ENCODE measurements at regions not wholly inside any gene's neighbourhood (a gene's known extent, or its start where the extent isn't known, plus 50 kb on each side); places are given as distances from the start of the nearest gene placed in this dataset.

DNA sequence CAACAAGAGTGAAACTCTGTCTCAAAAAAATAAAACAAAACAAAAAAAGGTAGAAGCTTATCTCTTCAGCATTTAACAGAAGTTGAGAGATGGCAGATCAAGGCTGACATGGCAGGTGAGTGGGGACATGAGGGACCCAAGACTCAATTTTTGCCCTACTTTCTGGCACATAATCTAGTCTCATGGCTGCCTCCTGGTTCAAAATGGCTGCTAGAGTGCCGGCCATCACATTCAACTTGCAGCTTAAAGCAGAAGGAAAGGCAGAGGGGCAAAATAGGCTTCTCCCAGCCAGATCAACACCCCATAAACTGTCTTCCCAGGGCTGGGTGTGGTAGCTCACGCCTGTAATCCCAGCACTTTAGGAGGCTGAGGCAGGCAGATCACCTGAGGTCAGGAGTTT lies 784.9 kb downstream of the MED13L start:
- Histone ChIP-seq H3K36me3 (ENCODE audit: control insufficient read depth in 4 of 4, insufficient read depth in 4 of 4, low read length in 4 of 4) (no peaks in the 10 kb centered on the region), H3K27ac (ENCODE audit: low read depth in 1 of 2, low read length in 1 of 2) (no peak overlapping the region), H3K9me3 (ENCODE audit: control insufficient read depth in 4 of 4, insufficient read depth in 3 of 4, low read length in 3 of 4) (peaks cover 0 to 2% (median under 1%) of the 10 kb centered on the region in 4 donors), H3K27me3 (ENCODE audit: control insufficient read depth in 3 of 3, insufficient read depth in 3 of 3, low read length in 2 of 3) (no peaks in the 10 kb centered on the region), H3K9ac (ENCODE audit: insufficient read depth in 1 of 2, low read length in 2 of 2) (no peak overlapping the region), H3K4me3 (no peak overlapping the region), H3K4me1 (ENCODE audit: control insufficient read depth in 5 of 5, insufficient read depth in 5 of 5, low read length in 5 of 5) (no peaks in the 10 kb centered on the region)
- DNase-seq (no peak), ATAC-seq (ENCODE audit: insufficient read depth, low FRiP score) (no peak)
- TF ChIP-seq, protein P1, sequence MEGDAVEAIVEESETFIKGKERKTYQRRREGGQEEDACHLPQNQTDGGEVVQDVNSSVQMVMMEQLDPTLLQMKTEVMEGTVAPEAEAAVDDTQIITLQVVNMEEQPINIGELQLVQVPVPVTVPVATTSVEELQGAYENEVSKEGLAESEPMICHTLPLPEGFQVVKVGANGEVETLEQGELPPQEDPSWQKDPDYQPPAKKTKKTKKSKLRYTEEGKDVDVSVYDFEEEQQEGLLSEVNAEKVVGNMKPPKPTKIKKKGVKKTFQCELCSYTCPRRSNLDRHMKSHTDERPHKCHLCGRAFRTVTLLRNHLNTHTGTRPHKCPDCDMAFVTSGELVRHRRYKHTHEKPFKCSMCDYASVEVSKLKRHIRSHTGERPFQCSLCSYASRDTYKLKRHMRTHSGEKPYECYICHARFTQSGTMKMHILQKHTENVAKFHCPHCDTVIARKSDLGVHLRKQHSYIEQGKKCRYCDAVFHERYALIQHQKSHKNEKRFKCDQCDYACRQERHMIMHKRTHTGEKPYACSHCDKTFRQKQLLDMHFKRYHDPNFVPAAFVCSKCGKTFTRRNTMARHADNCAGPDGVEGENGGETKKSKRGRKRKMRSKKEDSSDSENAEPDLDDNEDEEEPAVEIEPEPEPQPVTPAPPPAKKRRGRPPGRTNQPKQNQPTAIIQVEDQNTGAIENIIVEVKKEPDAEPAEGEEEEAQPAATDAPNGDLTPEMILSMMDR (IDR thresholded peaks at IDR 0.05; ENCODE audit: control extremely low read depth, extremely low read depth): no peak
- 3 to 95% methylated on average over 2 of the region's 2 CpGs for WGBS, 2 donors

DNA sequence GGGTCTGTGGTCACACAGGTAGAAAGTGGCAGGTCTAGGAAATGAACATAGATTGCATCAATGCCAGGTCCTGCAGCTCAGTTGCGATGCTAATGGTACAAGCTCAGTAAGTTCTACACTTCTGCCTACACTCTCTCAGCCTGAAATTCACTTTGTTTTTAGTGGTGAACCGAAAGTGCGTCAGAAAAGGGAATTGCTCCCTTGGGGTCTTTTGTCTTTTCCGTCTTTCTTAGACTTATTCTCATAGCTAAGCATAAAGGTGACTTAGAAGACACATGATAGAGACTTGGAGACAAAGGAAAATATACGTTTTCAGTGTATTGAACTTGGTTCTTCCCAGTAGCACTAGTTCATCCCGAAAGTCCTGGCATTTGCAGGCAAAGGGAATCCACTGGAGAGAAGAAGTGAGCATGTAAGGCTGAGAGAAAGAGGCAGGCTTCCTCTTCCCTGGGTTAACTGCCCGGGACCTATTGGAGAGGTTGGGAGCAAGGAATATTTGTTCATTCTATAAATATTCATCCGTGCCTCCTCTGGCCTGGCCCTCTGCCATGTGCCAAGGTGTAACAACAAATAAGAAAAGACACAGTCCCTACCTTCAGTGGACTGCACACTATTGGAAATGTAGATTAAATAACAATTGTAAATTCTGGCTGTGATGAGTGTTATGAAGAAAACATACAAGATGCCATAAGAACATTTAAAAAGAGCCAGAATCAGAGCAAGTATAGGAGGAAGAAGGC lies 785.8 kb downstream of the MED13L start:
- H3K4me1 ChIP-seq (ENCODE audit: control insufficient read depth in 5 of 5, insufficient read depth in 5 of 5, low read length in 5 of 5): no peaks in the 10 kb centered on the region
- WGBS, 2 donors: 74 to 81% methylated on average over 8 of the region's 8 CpGs
- ATAC-seq (ENCODE audit: insufficient read depth, low FRiP score): no peak
- DNase-seq: no peak
- no peak overlapping the region for H3K27ac ChIP-seq (ENCODE audit: low read depth in 1 of 2, low read length in 1 of 2)
- TF ChIP-seq, protein P1 (IDR thresholded peaks at IDR 0.05; ENCODE audit: control extremely low read depth, extremely low read depth): no peak
- H3K27me3 ChIP-seq (ENCODE audit: control insufficient read depth in 3 of 3, insufficient read depth in 3 of 3, low read length in 2 of 3): no peaks in the 10 kb centered on the region
- H3K9ac ChIP-seq (ENCODE audit: insufficient read depth in 1 of 2, low read length in 2 of 2): no peak overlapping the region
- H3K4me3 ChIP-seq: no peak overlapping the region
- peaks cover 0 to 2% (median under 1%) of the 10 kb centered on the region in 4 donors for H3K9me3 ChIP-seq (ENCODE audit: control insufficient read depth in 4 of 4, insufficient read depth in 3 of 4, low read length in 3 of 4)
- H3K36me3 ChIP-seq (ENCODE audit: control insufficient read depth in 4 of 4, insufficient read depth in 4 of 4, low read length in 4 of 4): no peaks in the 10 kb centered on the region

DNA sequence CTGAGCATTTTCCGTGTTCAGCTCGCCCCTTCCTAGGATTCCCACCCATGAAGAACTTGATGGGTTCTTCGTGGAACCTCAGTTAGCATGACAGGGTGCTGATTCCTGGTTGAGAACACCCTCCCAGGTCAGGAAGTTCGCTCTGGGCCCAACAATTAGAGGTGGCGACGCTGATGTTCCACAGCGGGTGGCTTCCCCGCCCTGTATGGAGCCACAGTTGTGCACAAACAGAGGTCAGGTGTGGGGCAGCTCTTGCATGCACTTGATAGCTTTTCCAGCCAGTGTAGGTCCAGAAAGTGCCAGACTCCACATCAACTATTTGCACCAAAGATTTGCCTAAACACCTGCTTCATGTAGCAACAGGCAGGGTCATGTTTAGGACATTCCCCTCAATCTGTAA lies 788.2 kb downstream of the MED13L start:
- ATAC-seq (ENCODE audit: insufficient read depth, low FRiP score): no peak
- no peak overlapping the region for H3K4me3 ChIP-seq
- DNase-seq: no peak
- no peaks in the 10 kb centered on the region for H3K36me3 ChIP-seq (ENCODE audit: control insufficient read depth in 4 of 4, insufficient read depth in 4 of 4, low read length in 4 of 4)
- no peak overlapping the region for H3K27ac ChIP-seq (ENCODE audit: low read depth in 1 of 2, low read length in 1 of 2)
- peaks cover 0 to 2% (median under 1%) of the 10 kb centered on the region in 4 donors for H3K9me3 ChIP-seq (ENCODE audit: control insufficient read depth in 4 of 4, insufficient read depth in 3 of 4, low read length in 3 of 4)
- H3K9ac ChIP-seq (ENCODE audit: insufficient read depth in 1 of 2, low read length in 2 of 2): no peak overlapping the region
- 89% methylated on average over 8 of the region's 8 CpGs for WGBS, 2 donors
- H3K4me1 ChIP-seq (ENCODE audit: control insufficient read depth in 5 of 5, insufficient read depth in 5 of 5, low read length in 5 of 5): peaks cover 0 to 7% (median 0%) of the 10 kb centered on the region in 5 donors
- H3K27me3 ChIP-seq (ENCODE audit: control insufficient read depth in 3 of 3, insufficient read depth in 3 of 3, low read length in 2 of 3): no peaks in the 10 kb centered on the region
- TF ChIP-seq, protein P1 (IDR thresholded peaks at IDR 0.05; ENCODE audit: control extremely low read depth, extremely low read depth): no peak
